Keratinocyte (primary cell): ENCODE measurements at regions not wholly inside any gene's neighbourhood (a gene's known extent, or its start where the extent isn't known, plus 50 kb on each side); places are given as distances from the start of the nearest gene placed in this dataset.

ENCODE experiments used
- EZH2 ChIP-seq: IDR thresholded peaks from one replicate; pipeline ENCODE4 v1.6.1; 2012; ENCODE audit warnings: inconsistent platforms, mild to moderate bottlenecking, low read length, moderate library complexity
- TF ChIP-seq, protein P1 (sequence below), 3 experiments: IDR thresholded peaks in 1 of 3; conservative IDR thresholded peaks in 1 of 3; optimal IDR thresholded peaks in 1 of 3; 2 replicates in 2 of 3; 3 replicates in 1 of 3; pipeline versions ENCODE3 to v1.5.1; 2011; ENCODE audit warnings: low read length in 3 of 3, mild to moderate bottlenecking in 3 of 3, moderate library complexity in 2 of 3, control low read depth in 1 of 3, inconsistent platforms in 1 of 3; ENCODE audit not compliant: insufficient read depth in 2 of 3; ENCODE audit errors: extremely low read depth in 1 of 3

DNA sequence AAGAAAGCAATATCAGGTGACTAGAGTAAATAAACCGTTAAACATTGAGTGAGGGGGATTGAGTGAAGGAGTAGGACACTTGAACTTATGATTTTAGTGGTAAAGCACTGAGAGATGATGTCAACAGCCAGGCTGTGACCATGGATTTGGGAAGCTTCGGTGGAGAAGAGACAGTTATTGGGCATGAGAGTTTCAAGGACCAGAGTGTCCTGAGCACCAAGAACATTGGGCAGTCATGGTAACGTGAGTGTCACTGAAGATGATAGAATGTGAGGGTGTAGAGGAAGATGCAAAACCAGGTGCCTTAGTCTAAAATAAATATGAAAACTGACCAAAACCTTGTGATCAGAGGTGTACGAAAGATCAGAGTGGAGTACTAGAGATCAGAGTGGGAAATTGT, 248.1 kb downstream of the ASXL3 start:
- TF ChIP-seq, protein P1, sequence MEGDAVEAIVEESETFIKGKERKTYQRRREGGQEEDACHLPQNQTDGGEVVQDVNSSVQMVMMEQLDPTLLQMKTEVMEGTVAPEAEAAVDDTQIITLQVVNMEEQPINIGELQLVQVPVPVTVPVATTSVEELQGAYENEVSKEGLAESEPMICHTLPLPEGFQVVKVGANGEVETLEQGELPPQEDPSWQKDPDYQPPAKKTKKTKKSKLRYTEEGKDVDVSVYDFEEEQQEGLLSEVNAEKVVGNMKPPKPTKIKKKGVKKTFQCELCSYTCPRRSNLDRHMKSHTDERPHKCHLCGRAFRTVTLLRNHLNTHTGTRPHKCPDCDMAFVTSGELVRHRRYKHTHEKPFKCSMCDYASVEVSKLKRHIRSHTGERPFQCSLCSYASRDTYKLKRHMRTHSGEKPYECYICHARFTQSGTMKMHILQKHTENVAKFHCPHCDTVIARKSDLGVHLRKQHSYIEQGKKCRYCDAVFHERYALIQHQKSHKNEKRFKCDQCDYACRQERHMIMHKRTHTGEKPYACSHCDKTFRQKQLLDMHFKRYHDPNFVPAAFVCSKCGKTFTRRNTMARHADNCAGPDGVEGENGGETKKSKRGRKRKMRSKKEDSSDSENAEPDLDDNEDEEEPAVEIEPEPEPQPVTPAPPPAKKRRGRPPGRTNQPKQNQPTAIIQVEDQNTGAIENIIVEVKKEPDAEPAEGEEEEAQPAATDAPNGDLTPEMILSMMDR (optimal IDR thresholded peaks at IDR 0.05 in 1 of 3, IDR thresholded peaks at IDR 0.05 in 1 of 3, conservative IDR thresholded peaks at IDR 0.05 in 1 of 3; ENCODE audit: extremely low read depth in 1 of 3, insufficient read depth in 2 of 3, low read length in 3 of 3), result no peak
- TF ChIP-seq EZH2, result no peak
